SKM-1 (cell line): ENCODE measurements at regions not wholly inside any gene's neighbourhood (a gene's known extent, or its start where the extent isn't known, plus 50 kb on each side); places are given as distances from the start of the nearest gene placed in this dataset.
"Not testable (repeated sequence)": the region's sequence is repeated elsewhere in the genome, so short reads cannot be mapped to it uniquely, and the experiment has no call there.

Experiments used
- DNase-seq: peaks from one replicate; lab custom pipeline; 2025; ENCODE audit not compliant: unreplicated experiment; lab: John Stamatoyannopoulos, UW

GRCh38 chr1:232422898-232423297, 207.0 kb downstream of the SIPA1L2 start:
- DNase-seq, result no peak

GRCh38 chr1:232422098-232422497, 207.8 kb downstream of the SIPA1L2 start:
- no peak for DNase-seq

DNA sequence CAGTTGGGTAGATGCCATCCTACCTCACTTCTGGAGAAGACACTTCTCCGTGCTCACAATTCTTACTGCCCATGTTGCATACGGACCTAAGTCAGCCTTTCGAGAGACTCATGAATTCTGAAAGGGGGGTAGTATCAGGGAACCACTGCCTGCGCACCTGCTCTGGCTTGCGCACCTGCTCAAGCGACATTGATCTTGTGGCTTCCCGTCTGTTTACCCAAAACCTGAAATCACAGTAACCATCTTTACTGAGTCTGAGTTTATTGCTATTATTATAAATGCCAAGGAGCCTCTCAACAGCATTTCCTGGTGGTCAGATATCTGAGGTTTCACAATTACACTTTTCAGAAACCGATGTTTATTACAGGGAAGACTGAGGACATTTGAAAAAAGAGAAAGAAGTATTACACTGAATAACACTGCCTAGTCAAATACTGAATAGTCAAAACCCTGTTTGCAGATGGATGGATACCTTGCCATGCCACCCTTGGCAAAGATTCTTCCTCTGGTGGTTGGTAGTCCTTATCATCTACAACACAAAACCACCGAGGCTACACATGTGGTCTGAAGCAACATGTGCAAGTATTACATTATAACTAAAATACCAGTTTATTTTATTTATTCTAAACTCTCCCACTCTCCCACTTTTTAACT, 208.7 kb downstream of the SIPA1L2 start:
- DNase-seq, result no peak

GRCh38 chr1:232417636-232418248, 212.2 kb downstream of the SIPA1L2 start:
- no peak for DNase-seq

DNA sequence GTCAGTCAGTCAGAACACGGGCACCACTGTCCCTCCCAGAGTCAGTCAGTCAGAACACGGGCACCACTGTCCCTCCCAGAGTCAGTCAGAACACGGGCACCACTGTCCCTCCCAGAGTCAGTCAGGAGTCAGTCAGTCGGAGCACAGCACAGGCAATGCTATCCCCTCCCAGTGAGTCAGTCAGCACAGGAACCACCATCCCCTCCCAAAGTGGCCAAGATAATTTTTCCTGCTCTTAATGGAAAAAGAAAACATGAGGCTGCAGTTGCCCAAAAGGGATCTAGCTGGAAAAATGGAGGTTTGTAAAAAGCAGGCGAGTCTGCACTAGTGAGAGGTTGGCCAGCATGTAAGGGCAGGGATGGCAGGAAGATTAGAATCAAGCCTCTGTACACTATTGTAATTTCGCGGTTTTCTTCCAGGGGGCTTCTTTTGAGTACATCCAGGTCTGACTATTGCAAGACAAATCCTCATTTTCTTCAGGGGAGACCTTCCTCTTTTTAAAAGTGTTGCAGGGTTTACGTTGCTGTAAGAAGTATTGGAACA, 213.8 kb downstream of the SIPA1L2 start:
- DNase-seq, result no peak

- DNase-seq, result not testable (repeated sequence)
Observed at GRCh38 chr1:232415481-232415880, 214.5 kb downstream of the SIPA1L2 start.

- no peak for DNase-seq
Observed at GRCh38 chr1:232414100-232414499, 215.8 kb downstream of the SIPA1L2 start.

DNA sequence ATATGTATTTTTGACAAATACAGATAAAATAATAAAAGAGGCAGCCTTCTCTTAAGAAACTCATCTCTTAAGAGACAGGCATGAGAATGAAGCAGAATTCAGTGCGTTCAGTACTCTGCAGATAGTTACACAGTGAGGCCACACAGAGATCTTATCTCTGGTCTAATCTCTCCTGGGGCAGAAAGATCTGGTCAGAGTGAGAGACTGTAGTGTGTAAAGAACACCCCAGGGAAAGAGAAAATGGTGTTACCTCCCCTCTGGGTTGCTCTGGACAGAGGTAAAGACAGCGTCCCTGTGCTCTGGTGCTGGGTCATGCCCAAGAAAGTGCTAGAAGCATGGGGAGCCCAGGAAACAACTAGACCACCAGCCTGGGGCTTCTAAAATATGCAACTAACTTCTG, 216.3 kb downstream of the SIPA1L2 start:
- no peak for DNase-seq

DNA sequence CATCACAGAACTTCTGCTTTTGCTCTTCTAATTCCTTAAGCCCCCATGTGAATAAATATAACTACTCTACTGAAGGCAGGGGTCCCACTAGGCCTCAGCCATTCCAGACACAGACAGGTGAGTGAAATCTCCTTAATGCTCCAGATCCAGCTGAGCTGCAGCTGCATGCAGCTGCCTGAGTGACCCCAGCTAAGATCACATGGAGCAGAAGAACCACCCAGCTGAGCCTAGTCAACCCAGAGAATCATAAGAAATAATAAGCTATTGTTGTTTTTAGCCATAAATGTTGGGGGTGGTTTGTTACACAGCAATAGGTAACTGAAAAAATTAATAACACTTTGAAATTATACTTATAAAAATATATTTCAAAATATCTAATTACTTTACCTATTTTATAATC, 220.3 kb downstream of the SIPA1L2 start:
- no peak for DNase-seq

DNA sequence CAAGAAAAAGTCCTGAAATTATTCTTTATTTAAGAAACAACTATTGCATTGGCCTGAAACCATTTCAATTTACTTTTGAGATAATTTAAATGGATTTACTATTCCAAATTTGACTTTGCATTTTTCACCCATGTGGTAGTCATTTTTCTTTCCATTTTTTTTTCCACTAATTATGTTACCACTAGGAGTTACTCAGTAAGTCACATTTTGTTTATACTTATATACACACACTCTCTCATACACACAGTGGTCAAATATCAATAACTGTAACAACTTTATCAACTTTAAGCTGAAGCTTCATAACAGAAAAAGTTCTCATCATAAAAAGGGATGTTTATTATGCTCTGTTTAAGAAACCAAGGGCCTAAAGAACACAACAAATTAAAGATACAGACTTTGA, 222.8 kb downstream of the SIPA1L2 start:
- DNase-seq, result no peak

GRCh38 chr1:232405781-232406180, 224.2 kb downstream of the SIPA1L2 start:
- DNase-seq, result no peak

GRCh38 chr1:232404981-232405731, 224.8 kb downstream of the SIPA1L2 start:
- no peak for DNase-seq

DNA sequence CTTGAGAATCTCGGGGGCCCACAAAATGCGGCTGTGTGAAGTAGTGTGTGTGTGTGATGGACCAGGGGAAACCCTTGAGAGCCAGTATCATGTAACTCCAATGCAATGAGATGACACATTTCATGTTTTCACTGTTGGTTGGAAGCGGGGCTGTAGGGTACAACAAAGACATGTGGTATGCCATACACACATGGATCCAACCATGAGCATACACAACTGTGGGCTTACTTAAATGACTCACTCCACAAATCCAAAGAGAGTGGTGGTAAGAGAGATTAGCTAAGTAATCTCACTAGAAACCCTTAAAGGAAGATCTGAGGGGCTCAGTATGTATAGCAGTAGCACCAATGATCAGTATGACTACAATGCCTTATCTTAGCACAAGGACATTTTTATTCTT, 225.7 kb downstream of the SIPA1L2 start:
- no peak for DNase-seq

DNA sequence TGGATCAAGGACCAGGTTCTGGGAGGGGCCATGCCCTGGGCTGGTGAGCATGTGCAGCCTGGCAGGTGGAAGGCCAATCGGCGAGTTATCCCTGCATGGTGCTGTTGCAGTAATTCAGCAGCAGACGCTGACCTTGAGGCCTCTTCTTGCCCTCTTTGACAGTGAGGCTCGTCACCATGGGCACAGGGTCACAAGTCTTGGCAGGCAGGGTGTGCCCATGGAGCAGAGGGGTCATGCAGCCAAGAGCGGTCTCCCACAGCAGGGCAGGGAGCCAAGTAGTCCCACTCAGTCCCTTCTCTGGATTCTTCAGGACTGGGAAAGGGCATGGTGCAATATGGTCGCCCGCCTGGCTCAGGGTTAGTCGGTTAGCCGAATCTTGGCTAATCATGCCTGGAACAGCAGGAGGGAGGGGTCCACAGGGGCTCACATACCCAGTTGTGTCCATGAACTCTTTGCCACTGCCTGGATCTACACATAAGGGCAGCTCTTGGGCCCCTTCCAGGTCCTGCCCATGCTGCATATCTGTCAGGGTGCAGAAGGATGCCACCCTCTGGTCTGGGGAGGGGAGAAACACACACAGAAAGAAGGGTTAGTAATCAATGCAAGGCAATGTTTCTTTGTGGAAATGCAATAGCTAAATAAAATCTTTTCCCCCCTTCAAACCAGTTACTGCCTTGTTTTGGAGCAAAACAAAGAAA, 226.8 kb downstream of the SIPA1L2 start:
- DNase-seq, result no peak

DNA sequence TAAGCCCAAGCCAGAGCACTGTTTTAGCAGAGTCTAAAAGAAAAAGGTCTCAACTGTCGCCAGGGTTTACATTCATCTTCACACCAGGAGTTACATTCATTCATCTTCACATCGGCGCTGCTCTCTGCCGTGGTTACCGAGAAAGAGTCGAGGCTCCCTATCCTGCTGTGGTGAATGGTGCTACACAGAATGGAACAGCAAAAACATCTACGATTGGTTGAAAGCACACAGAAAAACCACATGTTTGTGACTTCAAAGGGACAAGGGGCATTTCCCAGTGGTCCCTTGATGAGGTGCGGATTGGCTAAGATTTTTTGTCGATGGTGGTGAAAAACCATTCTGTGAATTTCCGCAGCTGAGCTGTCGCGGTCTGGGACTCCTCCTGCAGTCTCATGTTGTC, 231.1 kb downstream of the SIPA1L2 start:
- no peak for DNase-seq

GRCh38 chr1:232393444-232394146, 236.3 kb downstream of the SIPA1L2 start:
- DNase-seq, result no peak

DNA sequence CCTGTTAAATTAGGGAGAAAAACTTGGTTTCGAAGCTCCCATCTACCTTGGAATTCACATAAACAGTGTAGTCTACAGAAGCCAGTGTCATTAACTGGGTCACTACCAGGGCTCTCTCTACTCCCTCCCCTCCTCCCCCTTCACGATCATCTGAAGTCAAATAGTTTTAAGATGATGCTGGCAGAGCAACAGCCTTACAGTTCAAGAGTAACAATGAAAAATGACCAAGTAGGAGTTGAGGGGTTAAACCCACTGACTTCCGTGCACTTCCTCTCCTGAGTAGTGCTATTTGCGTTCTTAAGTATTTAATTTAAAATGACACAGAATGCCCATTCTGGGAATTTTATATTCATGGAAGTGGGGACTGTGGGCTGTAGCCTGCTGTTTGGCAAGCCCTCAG, 236.9 kb downstream of the SIPA1L2 start:
- DNase-seq, result no peak

DNA sequence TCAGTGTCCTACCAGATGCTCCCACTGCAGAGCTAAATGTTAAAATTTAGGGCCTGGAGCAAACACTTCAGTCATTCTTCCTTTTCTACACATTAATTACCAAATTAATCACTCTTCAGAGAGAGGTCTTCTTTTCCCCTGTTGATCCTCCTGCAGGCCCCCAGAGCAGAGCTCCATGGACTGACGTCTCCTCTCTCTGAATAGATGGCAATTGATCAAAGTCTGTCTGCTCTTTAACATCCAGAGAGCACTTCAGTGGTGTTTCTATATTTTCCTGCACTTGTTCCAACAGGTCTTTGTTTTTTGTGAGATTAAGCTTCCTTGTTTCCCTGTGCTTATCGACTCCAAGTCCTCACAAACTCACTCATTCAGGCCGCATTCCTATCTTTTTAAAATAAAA, 239.3 kb downstream of the SIPA1L2 start:
- DNase-seq, result no peak

GRCh38 chr1:232389744-232390143, 240.2 kb downstream of the SIPA1L2 start:
- no peak for DNase-seq

DNA sequence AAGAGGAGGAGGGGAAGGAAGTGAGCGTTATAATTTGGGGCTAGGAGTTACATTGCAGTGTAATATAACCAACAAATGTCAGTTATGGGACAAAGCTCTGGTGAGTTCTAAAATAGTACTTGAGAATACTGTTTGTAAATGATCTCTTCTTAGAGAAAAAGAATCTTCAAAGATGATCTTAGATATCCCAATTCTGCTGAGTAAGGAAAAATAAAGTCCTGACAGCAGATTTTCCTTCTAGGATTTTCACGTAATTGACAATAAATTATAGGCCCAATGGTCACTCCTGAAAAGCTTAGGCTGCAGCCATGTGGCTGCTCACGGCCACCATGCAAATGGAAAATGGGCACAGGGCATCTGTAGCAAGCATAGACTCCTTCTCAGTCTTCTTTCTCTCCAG, 241.6 kb downstream of the SIPA1L2 start:
- DNase-seq, result no peak
